ENCODE measurements at regions not wholly inside any gene's neighbourhood (a gene's known extent, or its start where the extent isn't known, plus 50 kb on each side); places are given as distances from the start of the nearest gene placed in this dataset.

DNA sequence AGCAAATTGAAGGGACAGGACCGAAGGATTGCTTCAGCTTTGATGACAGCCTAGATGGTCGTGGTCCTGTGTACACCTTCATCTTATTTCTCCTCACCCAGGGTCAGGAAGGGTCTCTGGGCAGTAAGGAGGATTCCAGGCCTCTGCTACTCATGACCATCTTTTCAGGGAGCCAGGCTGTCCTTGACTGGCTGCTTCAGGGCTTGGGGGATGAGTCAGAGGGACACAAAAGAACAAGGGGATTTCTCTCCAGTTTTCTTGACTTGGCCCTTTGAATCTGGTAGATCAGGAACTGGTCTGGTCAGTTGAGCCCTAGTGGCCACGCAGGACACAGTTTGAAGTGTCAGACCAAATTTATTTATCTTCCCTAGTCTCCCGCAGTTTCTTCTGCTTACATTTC lies 402.1 kb upstream of the CHD6 start:
- no peak overlapping the region for H3K4me2 ChIP-seq
- no peaks in the 10 kb centered on the region for H3K79me2 ChIP-seq (ENCODE audit: insufficient read depth, low read depth)
- H3K36me3 ChIP-seq (ENCODE audit: insufficient read depth), result no peaks in the 10 kb centered on the region
- no peak overlapping the region for H3K27ac ChIP-seq
- no peaks in the 10 kb centered on the region for H3K4me1 ChIP-seq (ENCODE audit: low read depth, poor library complexity, severe bottlenecking)
- H3K27me3 ChIP-seq (ENCODE audit: insufficient read depth, low read depth), result no peaks in the 10 kb centered on the region
- H4K20me1 ChIP-seq (ENCODE audit: insufficient read depth), result no peaks in the 10 kb centered on the region
- TF ChIP-seq, protein P1, sequence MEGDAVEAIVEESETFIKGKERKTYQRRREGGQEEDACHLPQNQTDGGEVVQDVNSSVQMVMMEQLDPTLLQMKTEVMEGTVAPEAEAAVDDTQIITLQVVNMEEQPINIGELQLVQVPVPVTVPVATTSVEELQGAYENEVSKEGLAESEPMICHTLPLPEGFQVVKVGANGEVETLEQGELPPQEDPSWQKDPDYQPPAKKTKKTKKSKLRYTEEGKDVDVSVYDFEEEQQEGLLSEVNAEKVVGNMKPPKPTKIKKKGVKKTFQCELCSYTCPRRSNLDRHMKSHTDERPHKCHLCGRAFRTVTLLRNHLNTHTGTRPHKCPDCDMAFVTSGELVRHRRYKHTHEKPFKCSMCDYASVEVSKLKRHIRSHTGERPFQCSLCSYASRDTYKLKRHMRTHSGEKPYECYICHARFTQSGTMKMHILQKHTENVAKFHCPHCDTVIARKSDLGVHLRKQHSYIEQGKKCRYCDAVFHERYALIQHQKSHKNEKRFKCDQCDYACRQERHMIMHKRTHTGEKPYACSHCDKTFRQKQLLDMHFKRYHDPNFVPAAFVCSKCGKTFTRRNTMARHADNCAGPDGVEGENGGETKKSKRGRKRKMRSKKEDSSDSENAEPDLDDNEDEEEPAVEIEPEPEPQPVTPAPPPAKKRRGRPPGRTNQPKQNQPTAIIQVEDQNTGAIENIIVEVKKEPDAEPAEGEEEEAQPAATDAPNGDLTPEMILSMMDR (conservative IDR thresholded peaks at IDR 0.05; ENCODE audit: low read depth, low read length), result no peak
- H3K4me3 ChIP-seq (IDR thresholded peaks at IDR 0.05; ENCODE audit: insufficient read depth, low read depth, low read length), result no peak overlapping the region
- H3K9ac ChIP-seq, result no peak overlapping the region
- H2AFZ ChIP-seq (ENCODE audit: low read depth), result no peak overlapping the region

DNA sequence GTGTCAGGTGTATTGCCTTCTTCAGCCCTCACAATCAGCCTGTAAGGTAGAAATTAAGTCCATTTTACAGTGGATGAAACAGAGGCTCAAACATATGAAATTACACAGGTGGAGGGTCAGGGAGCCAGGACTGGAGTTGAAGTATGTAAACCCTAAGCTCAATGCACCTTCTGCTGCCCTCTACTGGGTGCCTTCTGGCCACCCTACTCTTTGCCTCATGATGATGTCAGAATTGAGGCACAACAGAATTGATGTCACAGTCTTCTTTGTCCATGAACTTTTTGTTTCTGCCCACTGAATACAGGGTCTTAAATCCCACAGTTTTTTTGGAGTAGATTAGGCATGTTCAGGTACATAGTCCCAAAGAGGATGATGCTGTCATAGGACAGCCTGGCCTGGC lies 400.8 kb upstream of the CHD6 start:
- Histone ChIP-seq H3K79me2 (ENCODE audit: insufficient read depth, low read depth) (no peaks in the 10 kb centered on the region), H3K4me3 (IDR thresholded peaks at IDR 0.05; ENCODE audit: insufficient read depth, low read depth, low read length) (no peak overlapping the region), H3K36me3 (ENCODE audit: insufficient read depth) (no peaks in the 10 kb centered on the region), H2AFZ (ENCODE audit: low read depth) (no peak overlapping the region), H3K4me1 (ENCODE audit: low read depth, poor library complexity, severe bottlenecking) (no peaks in the 10 kb centered on the region), H3K9ac (no peak overlapping the region), H3K27ac (no peak overlapping the region), H3K4me2 (no peak overlapping the region), H3K27me3 (ENCODE audit: insufficient read depth, low read depth) (no peaks in the 10 kb centered on the region), H4K20me1 (ENCODE audit: insufficient read depth) (no peaks in the 10 kb centered on the region)
- TF ChIP-seq, protein P1 (conservative IDR thresholded peaks at IDR 0.05; ENCODE audit: low read depth, low read length), result peak; percentile 56

DNA sequence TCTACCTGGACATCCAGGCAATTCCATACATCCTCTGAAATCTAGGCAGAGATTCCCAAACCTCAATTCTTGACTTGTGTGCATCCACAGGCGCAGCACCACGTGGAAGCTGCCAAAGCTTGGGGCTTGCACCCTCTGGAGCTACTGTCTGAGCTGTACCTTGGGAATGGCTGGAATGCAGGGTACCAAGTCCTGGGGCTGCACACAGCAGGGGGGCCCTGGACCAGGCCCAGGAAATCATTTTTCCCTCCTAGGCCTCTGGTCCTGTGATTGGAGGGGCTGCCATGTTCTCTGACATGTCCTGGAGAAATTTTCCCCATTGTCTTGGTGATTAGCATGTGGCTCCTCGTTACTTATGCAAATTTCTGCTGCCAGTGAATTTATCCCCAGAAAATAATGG lies 391.9 kb upstream of the CHD6 start:
- Histone ChIP-seq H3K9ac (no peak overlapping the region), H3K36me3 (ENCODE audit: insufficient read depth) (no peaks in the 10 kb centered on the region), H2AFZ (ENCODE audit: low read depth) (no peak overlapping the region), H4K20me1 (ENCODE audit: insufficient read depth) (no peaks in the 10 kb centered on the region), H3K27ac (no peak overlapping the region), H3K27me3 (ENCODE audit: insufficient read depth, low read depth) (no peaks in the 10 kb centered on the region), H3K79me2 (ENCODE audit: insufficient read depth, low read depth) (no peaks in the 10 kb centered on the region), H3K4me3 (IDR thresholded peaks at IDR 0.05; ENCODE audit: insufficient read depth, low read depth, low read length) (no peak overlapping the region), H3K4me1 (ENCODE audit: low read depth, poor library complexity, severe bottlenecking) (no peaks in the 10 kb centered on the region), H3K4me2 (no peak overlapping the region)
- TF ChIP-seq, protein P1 (conservative IDR thresholded peaks at IDR 0.05; ENCODE audit: low read depth, low read length), result no peak

DNA sequence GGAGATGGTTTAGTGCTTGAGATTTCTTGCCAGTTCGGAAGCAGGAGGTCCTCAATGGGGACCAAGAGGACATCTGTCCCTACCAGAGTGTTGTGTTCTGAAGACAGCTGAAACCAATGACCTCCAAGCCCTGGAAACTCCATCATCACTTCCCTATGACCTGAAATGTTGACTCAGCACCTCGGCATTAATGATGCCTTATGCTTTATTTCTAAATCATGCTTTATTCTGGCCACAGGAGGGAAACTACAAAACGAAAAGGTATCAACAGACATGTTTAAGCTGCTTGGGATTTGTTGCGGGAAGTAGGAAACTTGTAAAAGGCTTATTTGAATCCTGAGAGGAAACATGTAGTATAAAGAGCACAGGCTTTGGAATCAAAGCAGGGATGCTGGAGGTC lies 389.1 kb upstream of the CHD6 start:
- Histone ChIP-seq H3K27me3 (ENCODE audit: insufficient read depth, low read depth) (no peaks in the 10 kb centered on the region), H3K9ac (no peak overlapping the region), H3K4me1 (ENCODE audit: low read depth, poor library complexity, severe bottlenecking) (no peaks in the 10 kb centered on the region), H3K4me3 (IDR thresholded peaks at IDR 0.05; ENCODE audit: insufficient read depth, low read depth, low read length) (no peak overlapping the region), H3K36me3 (ENCODE audit: insufficient read depth) (no peaks in the 10 kb centered on the region), H4K20me1 (ENCODE audit: insufficient read depth) (no peaks in the 10 kb centered on the region), H2AFZ (ENCODE audit: low read depth) (no peak overlapping the region), H3K4me2 (no peak overlapping the region), H3K27ac (no peak overlapping the region), H3K79me2 (ENCODE audit: insufficient read depth, low read depth) (no peaks in the 10 kb centered on the region)
- TF ChIP-seq, protein P1 (conservative IDR thresholded peaks at IDR 0.05; ENCODE audit: low read depth, low read length), result no peak

DNA sequence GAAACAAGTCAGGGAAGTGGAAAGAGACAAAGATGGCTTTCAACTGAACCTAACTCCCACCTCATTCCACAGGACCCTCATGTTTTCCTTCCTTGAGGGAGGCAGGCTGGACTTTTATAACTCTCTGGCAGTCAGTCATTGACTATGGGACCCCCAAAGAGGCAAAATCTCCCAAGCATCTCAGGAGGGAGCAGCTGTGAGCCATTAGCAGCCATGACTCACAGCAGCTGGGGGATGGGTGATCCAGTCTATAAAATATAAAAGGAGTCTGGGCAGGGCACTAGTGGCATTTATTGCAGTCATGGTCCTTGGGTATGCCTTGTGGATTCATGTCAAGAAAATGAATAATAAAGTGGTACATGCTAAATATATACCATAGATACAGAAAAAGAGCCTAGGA lies 387.0 kb upstream of the CHD6 start:
- H3K9ac ChIP-seq, result no peak overlapping the region
- H3K4me3 ChIP-seq (IDR thresholded peaks at IDR 0.05; ENCODE audit: insufficient read depth, low read depth, low read length), result no peak overlapping the region
- no peaks in the 10 kb centered on the region for H3K79me2 ChIP-seq (ENCODE audit: insufficient read depth, low read depth)
- no peak overlapping the region for H3K27ac ChIP-seq
- TF ChIP-seq, protein P1 (conservative IDR thresholded peaks at IDR 0.05; ENCODE audit: low read depth, low read length), result no peak
- H2AFZ ChIP-seq (ENCODE audit: low read depth), result no peak overlapping the region
- no peaks in the 10 kb centered on the region for H3K27me3 ChIP-seq (ENCODE audit: insufficient read depth, low read depth)
- H3K4me1 ChIP-seq (ENCODE audit: low read depth, poor library complexity, severe bottlenecking), result no peaks in the 10 kb centered on the region
- no peaks in the 10 kb centered on the region for H3K36me3 ChIP-seq (ENCODE audit: insufficient read depth)
- no peaks in the 10 kb centered on the region for H4K20me1 ChIP-seq (ENCODE audit: insufficient read depth)
- H3K4me2 ChIP-seq, result no peak overlapping the region
